Progenitor cell of endocrine pancreas (in vitro differentiated cells): ENCODE measurements at regions not wholly inside any gene's neighbourhood (a gene's known extent, or its start where the extent isn't known, plus 50 kb on each side); places are given as distances from the start of the nearest gene placed in this dataset.
A peak's percentile ranks its signal among the peaks of the same experiment; 100 is the strongest.

Experiments
- DNase-seq: peaks from one replicate; pipeline ENCODE4 v3.0.0; 2021; ENCODE audit warnings: low spot score; ENCODE audit not compliant: unreplicated experiment
- H3K27ac Mint-ChIP-seq: 2 replicates; pipeline ENCODE4 v1.8.0; 2021; ENCODE audit warnings: mild to moderate bottlenecking, moderate library complexity, mixed read lengths
- H3K27me3 Mint-ChIP-seq: 2 replicates; pipeline ENCODE4 v1.8.0; 2021; ENCODE audit warnings: mixed read lengths
- H3K36me3 Mint-ChIP-seq: 2 replicates; pipeline ENCODE4 v1.8.0; 2022; ENCODE audit warnings: mixed read lengths; ENCODE audit not compliant: insufficient read depth
- H3K4me1 Mint-ChIP-seq: 2 replicates; pipeline ENCODE4 v1.8.0; 2021; ENCODE audit warnings: low read depth, mixed read lengths
- H3K4me3 Mint-ChIP-seq: 2 replicates; pipeline ENCODE4 v1.8.0; 2021; ENCODE audit warnings: low read depth, mild to moderate bottlenecking, moderate library complexity, mixed read lengths
- H3K9me3 Mint-ChIP-seq: 2 replicates; pipeline ENCODE4 v1.8.0; 2021; ENCODE audit warnings: low read depth, mixed read lengths
- CTCF ChIP-seq: fragments of 200-600 bp; sonication (generic); IDR thresholded peaks from one replicate; pipeline ENCODE4 v1.5.0; 2021; ENCODE audit warnings: antibody characterized with exemption, mild to moderate bottlenecking; ENCODE audit not compliant: unreplicated experiment

- TF ChIP-seq CTCF, result no peak
- Mint-ChIP-seq H3K4me1 (peaks cover 30% of the 10 kb centered on the region), H3K4me3 (no peak overlapping the region), H3K9me3 (peaks cover 10% of the 10 kb centered on the region), H3K27me3 (no peaks in the 10 kb centered on the region), H3K36me3 (no peaks in the 10 kb centered on the region), H3K27ac (peak overlapping the region; percentile 90)
- no peak for DNase-seq
Observed at GRCh38 chr4:104128031-104128849, 366.5 kb downstream of the CXXC4 start.

- H3K4me3 Mint-ChIP-seq, result no peak overlapping the region
- no peaks in the 10 kb centered on the region for H3K27me3 Mint-ChIP-seq
- no peak for TF ChIP-seq CTCF
- peaks cover 1% of the 10 kb centered on the region for H3K4me1 Mint-ChIP-seq
- H3K27ac Mint-ChIP-seq, result no peak overlapping the region
- no peaks in the 10 kb centered on the region for H3K36me3 Mint-ChIP-seq
- no peak for DNase-seq
- peaks cover 10% of the 10 kb centered on the region for H3K9me3 Mint-ChIP-seq
Observed at GRCh38 chr4:104123021-104123420, 371.7 kb downstream of the CXXC4 start.

GRCh38 chr4:104117776-104118175, 376.9 kb downstream of the CXXC4 start:
- no peak for TF ChIP-seq CTCF
- Mint-ChIP-seq H3K9me3 (peaks cover 19% of the 10 kb centered on the region), H3K4me3 (no peak overlapping the region), H3K36me3 (no peaks in the 10 kb centered on the region), H3K4me1 (no peaks in the 10 kb centered on the region), H3K27ac (no peak overlapping the region), H3K27me3 (no peaks in the 10 kb centered on the region)
- DNase-seq, result no peak

GRCh38 chr4:104113850-104114249, 380.8 kb downstream of the CXXC4 start:
- Mint-ChIP-seq H3K27ac (no peak overlapping the region), H3K4me1 (no peaks in the 10 kb centered on the region), H3K27me3 (no peaks in the 10 kb centered on the region), H3K4me3 (no peak overlapping the region), H3K9me3 (peaks cover 18% of the 10 kb centered on the region), H3K36me3 (no peaks in the 10 kb centered on the region)
- no peak for TF ChIP-seq CTCF
- DNase-seq, result no peak

GRCh38 chr4:104099141-104099540, 379.4 kb upstream of the TACR3 start:
- H3K27me3 Mint-ChIP-seq, result no peaks in the 10 kb centered on the region
- peaks cover 33% of the 10 kb centered on the region for H3K9me3 Mint-ChIP-seq
- H3K4me1 Mint-ChIP-seq, result no peaks in the 10 kb centered on the region
- no peak overlapping the region for H3K27ac Mint-ChIP-seq
- no peak overlapping the region for H3K4me3 Mint-ChIP-seq
- no peak for TF ChIP-seq CTCF
- DNase-seq, result no peak
- peaks cover 1% of the 10 kb centered on the region for H3K36me3 Mint-ChIP-seq
